ENCODE measurements at regions not wholly inside any gene's neighbourhood (a gene's known extent, or its start where the extent isn't known, plus 50 kb on each side); places are given as distances from the start of the nearest gene placed in this dataset.

GRCh38 chr18:46257366-46257765, 153.2 kb downstream of the HAUS1 start:
- TF ChIP-seq CTCF (conservative IDR thresholded peaks at IDR 0.05) (no peak), EZH2 (IDR thresholded peaks at IDR 0.05; ENCODE audit: low read depth) (no peak)
